Testis (tissue), 2 donors: ENCODE measurements at regions not wholly inside any gene's neighbourhood (a gene's known extent, or its start where the extent isn't known, plus 50 kb on each side); places are given as distances from the start of the nearest gene placed in this dataset.

Experiments
- DNase-seq: peaks from one replicate; pipeline ENCODE4 v3.0.0-alpha.2; 2019
- H3K27ac ChIP-seq, 2 donors: fragments of 200-600 bp; sonication (generic); one replicate each; pipeline ENCODE4 v1.5.1; 2019
- H3K27me3 ChIP-seq: fragments of 200-600 bp; sonication (generic); one replicate; pipeline ENCODE4 v1.5.1; 2019
- H3K36me3 ChIP-seq: fragments of 200-600 bp; sonication (generic); one replicate; pipeline ENCODE4 v1.5.1; 2017; ENCODE audit warnings: low read depth; ENCODE audit errors: missing control alignments
- H3K4me1 ChIP-seq: fragments of 200-600 bp; sonication (generic); one replicate; pipeline ENCODE4 v1.5.1; 2019
- H3K4me3 ChIP-seq, 2 donors: fragments of 200-600 bp; sonication (generic); one replicate each; pipeline ENCODE4 v1.5.1; 2017 to 2019
- H3K9me3 ChIP-seq: fragments of 200-600 bp; sonication (generic); one replicate; pipeline ENCODE4 v1.5.1; 2017
- POLR2A ChIP-seq: fragments of 450-650 bp; IDR thresholded peaks from one replicate; pipeline ENCODE4 v1.6.1; 2017; ENCODE audit warnings: antibody characterized with exemption, mild to moderate bottlenecking, moderate library complexity
- WGBS, 2 donors: methylation state at CpG; one replicate each; pipeline ENCODE4 v1.1.5; 2018; 5-methylcytosine and 5-hydroxymethylcytosine counted together
- intact Hi-C: fragments of 100-400 bp; cut with DNase I; formaldehyde crosslinking; loops from one replicate; pipeline ENCODE4 v1.15.1; 2023; ENCODE audit warnings: low total_unique reads
- TF ChIP-seq, protein P1 (sequence below), 3 experiments: fragments of 450-650 bp in 2 of 3; fragments of 200-600 bp in 1 of 3; sonication (generic) in 1 of 3; IDR thresholded peaks; one replicate each; pipeline ENCODE4 v1.5.1; 2016 to 2019; ENCODE audit warnings: antibody characterized with exemption in 3 of 3, mild to moderate bottlenecking in 2 of 3, moderate library complexity in 1 of 3

DNA sequence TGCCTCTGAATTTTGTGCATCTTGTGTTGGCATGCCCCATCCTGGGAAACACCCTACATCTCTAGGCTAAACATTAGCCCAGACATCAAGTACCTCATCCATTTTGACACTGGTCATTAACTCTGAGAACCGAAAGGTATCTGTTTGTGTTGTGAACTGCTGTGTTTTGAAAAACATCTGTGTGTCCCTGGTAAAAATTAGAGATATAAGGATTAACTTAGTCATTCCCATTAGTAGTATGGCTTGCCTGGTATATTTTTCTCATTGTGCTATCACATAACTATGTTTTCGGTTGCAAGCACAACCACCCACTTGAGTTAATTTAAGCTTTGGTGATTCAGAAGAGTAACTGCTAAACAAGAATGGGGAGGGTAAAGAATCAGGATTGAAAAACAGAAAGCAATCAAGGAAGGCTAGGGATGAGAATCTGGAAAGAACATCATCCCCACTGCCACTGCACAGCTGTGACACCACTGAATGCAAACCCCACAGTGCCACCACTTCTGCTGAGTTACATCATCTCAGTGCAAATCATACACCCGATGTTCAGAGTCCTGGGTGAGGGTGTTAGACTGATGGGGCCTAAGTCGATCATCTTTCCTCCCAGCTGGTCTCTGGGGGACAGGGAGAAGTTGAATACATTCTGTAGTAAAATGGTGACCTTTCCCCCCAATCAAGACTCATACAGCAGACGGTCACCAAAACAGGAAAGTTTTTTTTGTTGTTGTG lies 234.0 kb downstream of the EPHA4 start:
- no peak for DNase-seq
- intact Hi-C loops, result no loop called here
- Histone ChIP-seq H3K4me1 (no peaks in the 10 kb centered on the region), H3K27ac (no peak overlapping the region), H3K4me3 (no peak overlapping the region), H3K27me3 (no peaks in the 10 kb centered on the region), H3K9me3 (no peaks in the 10 kb centered on the region), H3K36me3 (no peaks in the 10 kb centered on the region)
- WGBS, 2 donors, result 91 to 98% methylated on average over 5 of the region's 5 CpGs
- TF ChIP-seq, protein P1, sequence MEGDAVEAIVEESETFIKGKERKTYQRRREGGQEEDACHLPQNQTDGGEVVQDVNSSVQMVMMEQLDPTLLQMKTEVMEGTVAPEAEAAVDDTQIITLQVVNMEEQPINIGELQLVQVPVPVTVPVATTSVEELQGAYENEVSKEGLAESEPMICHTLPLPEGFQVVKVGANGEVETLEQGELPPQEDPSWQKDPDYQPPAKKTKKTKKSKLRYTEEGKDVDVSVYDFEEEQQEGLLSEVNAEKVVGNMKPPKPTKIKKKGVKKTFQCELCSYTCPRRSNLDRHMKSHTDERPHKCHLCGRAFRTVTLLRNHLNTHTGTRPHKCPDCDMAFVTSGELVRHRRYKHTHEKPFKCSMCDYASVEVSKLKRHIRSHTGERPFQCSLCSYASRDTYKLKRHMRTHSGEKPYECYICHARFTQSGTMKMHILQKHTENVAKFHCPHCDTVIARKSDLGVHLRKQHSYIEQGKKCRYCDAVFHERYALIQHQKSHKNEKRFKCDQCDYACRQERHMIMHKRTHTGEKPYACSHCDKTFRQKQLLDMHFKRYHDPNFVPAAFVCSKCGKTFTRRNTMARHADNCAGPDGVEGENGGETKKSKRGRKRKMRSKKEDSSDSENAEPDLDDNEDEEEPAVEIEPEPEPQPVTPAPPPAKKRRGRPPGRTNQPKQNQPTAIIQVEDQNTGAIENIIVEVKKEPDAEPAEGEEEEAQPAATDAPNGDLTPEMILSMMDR (IDR thresholded peaks at IDR 0.05), result no peak
- TF ChIP-seq POLR2A, result no peak

DNA sequence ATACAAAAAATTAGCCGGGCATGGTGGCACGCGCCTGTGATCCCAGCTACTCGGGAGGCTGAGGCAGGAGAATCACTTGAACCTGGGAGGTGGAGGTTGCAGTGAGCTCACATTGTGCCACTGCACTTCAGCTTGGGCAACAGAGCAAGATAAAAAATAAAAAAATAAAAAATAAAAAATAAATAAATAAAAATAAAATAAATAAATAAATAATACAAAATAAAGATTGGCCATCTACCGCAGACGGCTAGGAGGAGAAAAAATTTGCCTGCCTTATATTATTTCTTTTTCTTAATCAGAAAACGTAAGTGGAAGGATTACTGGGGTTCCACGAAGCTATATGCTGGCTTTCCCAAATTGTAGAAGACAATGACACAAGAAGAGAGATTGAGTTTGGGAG lies 229.7 kb downstream of the EPHA4 start:
- WGBS, 2 donors, result 81 to 86% methylated on average over 8 of the region's 8 CpGs
- Histone ChIP-seq H3K27ac (no peak overlapping the region), H3K4me3 (no peak overlapping the region), H3K4me1 (no peaks in the 10 kb centered on the region), H3K9me3 (no peaks in the 10 kb centered on the region), H3K27me3 (no peaks in the 10 kb centered on the region), H3K36me3 (no peaks in the 10 kb centered on the region)
- TF ChIP-seq, protein P1 (IDR thresholded peaks at IDR 0.05), result no peak
- TF ChIP-seq POLR2A, result no peak
- intact Hi-C loops, result no loop called here
- DNase-seq, result no peak

DNA sequence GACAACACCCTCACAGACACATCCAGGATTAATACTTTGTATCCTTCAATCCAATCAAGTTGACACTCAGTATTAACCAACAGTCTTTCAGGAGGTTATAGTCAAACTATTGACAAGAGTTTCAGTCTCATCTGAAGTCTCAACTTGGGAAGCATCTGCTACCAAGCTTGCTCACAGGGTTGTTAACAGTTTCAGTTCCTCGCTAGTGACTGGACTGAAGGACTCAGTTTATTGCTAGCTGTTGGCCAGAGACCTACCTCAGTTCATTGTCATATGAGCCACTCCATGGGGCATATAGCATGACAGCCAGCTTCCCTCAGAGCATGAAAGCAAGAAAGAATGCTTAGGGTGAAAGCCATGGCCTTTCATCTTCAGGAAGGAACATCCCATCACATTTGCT lies 228.6 kb downstream of the EPHA4 start:
- no peak for DNase-seq
- Histone ChIP-seq H3K4me1 (no peaks in the 10 kb centered on the region), H3K36me3 (no peaks in the 10 kb centered on the region), H3K27ac (no peak overlapping the region), H3K27me3 (no peaks in the 10 kb centered on the region), H3K4me3 (no peak overlapping the region), H3K9me3 (no peaks in the 10 kb centered on the region)
- WGBS, 2 donors, result 83 to 96% methylated on average over 1 of the region's 1 CpG
- TF ChIP-seq, protein P1 (IDR thresholded peaks at IDR 0.05), result no peak
- no peak for TF ChIP-seq POLR2A
- intact Hi-C loops, result no loop called here

DNA sequence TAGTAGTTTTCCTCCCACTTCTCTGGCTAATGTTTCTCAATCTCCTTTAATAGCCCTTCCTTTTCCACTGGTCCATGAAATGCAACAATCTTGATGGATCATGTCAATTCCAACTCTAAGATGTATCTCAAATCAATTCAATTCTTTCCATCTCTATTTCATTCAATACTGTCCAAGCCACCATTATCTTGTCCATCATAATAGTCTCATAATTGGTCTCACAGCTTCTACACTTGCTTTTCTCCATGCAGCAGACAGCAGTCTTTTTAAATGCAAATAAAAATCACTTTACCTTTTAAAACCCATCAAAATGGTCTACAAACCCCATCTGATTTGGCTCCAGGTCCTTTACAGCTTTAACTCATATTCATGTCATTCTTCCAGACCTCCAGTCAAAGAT lies 226.6 kb downstream of the EPHA4 start:
- DNase-seq, result no peak
- H3K36me3 ChIP-seq, result no peaks in the 10 kb centered on the region
- no peaks in the 10 kb centered on the region for H3K4me1 ChIP-seq
- H3K9me3 ChIP-seq, result no peaks in the 10 kb centered on the region
- H3K27me3 ChIP-seq, result no peaks in the 10 kb centered on the region
- no peak overlapping the region for H3K4me3 ChIP-seq
- intact Hi-C loops, result no loop called here
- H3K27ac ChIP-seq, result no peak overlapping the region
- TF ChIP-seq, protein P1 (IDR thresholded peaks at IDR 0.05), result no peak
- TF ChIP-seq POLR2A, result no peak

DNA sequence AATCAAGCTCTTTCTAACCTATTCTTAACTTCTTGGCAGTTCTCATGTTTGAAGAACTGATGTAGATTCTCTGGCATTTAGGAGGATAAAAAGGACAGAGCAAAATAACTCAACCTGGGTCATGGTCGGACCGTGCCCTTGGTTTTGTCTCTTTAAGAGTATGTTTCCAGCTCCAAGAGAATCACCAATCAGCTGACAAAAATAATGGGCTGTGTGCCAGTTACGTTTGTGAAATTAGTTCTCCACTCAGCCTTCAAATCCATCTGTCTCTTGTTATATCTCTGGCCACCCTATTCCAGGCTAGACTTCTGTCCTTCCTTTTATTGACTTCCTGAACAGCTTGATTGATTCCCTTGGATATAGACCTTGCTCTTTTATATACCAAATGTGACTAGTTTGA lies 225.7 kb downstream of the EPHA4 start:
- H3K27ac ChIP-seq, result no peak overlapping the region
- no peak for TF ChIP-seq POLR2A
- TF ChIP-seq, protein P1 (IDR thresholded peaks at IDR 0.05), result no peak
- H3K4me3 ChIP-seq, result no peak overlapping the region
- no peaks in the 10 kb centered on the region for H3K9me3 ChIP-seq
- no peaks in the 10 kb centered on the region for H3K27me3 ChIP-seq
- intact Hi-C loops, result no loop called here
- no peaks in the 10 kb centered on the region for H3K4me1 ChIP-seq
- WGBS, 2 donors, result 49 to 57% methylated on average over 3 of the region's 3 CpGs
- DNase-seq, result no peak
- H3K36me3 ChIP-seq, result no peaks in the 10 kb centered on the region
